ENCODE measurements at regions not wholly inside any gene's neighbourhood (a gene's known extent, or its start where the extent isn't known, plus 50 kb on each side); places are given as distances from the start of the nearest gene placed in this dataset.

- H3K4me3 ChIP-seq (ENCODE audit: low read length): no peak overlapping the region
- no peak for DNase-seq (ENCODE audit: low read depth)
- TF ChIP-seq CTCF (IDR thresholded peaks at IDR 0.05; ENCODE audit: insufficient read depth, low read depth, low read length, missing control alignments): no peak
These were observed 375.8 kb upstream of the NFE2L3 start for GRCh38 chr7:25775999-25776743.

- no peak for DNase-seq (ENCODE audit: low read depth)
- TF ChIP-seq CTCF (IDR thresholded peaks at IDR 0.05; ENCODE audit: insufficient read depth, low read depth, low read length, missing control alignments): no peak
These were observed 375.3 kb upstream of the NFE2L3 start for GRCh38 chr7:25776744-25777123.

GRCh38 chr7:25777969-25778708, 373.9 kb upstream of the NFE2L3 start:
- DNase-seq (ENCODE audit: low read depth): no peak
- no peak for TF ChIP-seq CTCF (IDR thresholded peaks at IDR 0.05; ENCODE audit: insufficient read depth, low read depth, low read length, missing control alignments)
- H3K4me3 ChIP-seq (ENCODE audit: low read length): no peak overlapping the region

More at GRCh38 chr7:25776744-25777123, 375.3 kb upstream of the NFE2L3 start:
- H3K4me3 ChIP-seq (ENCODE audit: low read length): no peak overlapping the region

GRCh38 chr7:25779002-25779546, 372.9 kb upstream of the NFE2L3 start:
- no peak for TF ChIP-seq CTCF (IDR thresholded peaks at IDR 0.05; ENCODE audit: insufficient read depth, low read depth, low read length, missing control alignments)

GRCh38 chr7:25780904-25781303, 371.1 kb upstream of the NFE2L3 start:
- DNase-seq (ENCODE audit: low read depth): no peak
- no peak for TF ChIP-seq CTCF (IDR thresholded peaks at IDR 0.05; ENCODE audit: insufficient read depth, low read depth, low read length, missing control alignments)
- no peak overlapping the region for H3K4me3 ChIP-seq (ENCODE audit: low read length)

More at GRCh38 chr7:25779002-25779546, 372.9 kb upstream of the NFE2L3 start:
- DNase-seq (ENCODE audit: low read depth): no peak
- H3K4me3 ChIP-seq (ENCODE audit: low read length): no peak overlapping the region

GRCh38 chr7:25781704-25782103, 370.3 kb upstream of the NFE2L3 start:
- TF ChIP-seq CTCF (IDR thresholded peaks at IDR 0.05; ENCODE audit: insufficient read depth, low read depth, low read length, missing control alignments): no peak
- DNase-seq (ENCODE audit: low read depth): no peak
- no peak overlapping the region for H3K4me3 ChIP-seq (ENCODE audit: low read length)
